ACC112 (cell line): ENCODE measurements at regions not wholly inside any gene's neighbourhood (a gene's known extent, or its start where the extent isn't known, plus 50 kb on each side); places are given as distances from the start of the nearest gene placed in this dataset.
"Not testable (repeated sequence)": the region's sequence is repeated elsewhere in the genome, so short reads cannot be mapped to it uniquely, and the experiment has no call there.

ENCODE experiments used
- H2AFZ ChIP-seq: fragments of 200-600 bp; sonication (generic); one replicate; pipeline ENCODE4 v1.6.0; 2017; ENCODE audit warnings: antibody characterized with exemption, low read length; ENCODE audit not compliant: unreplicated experiment
- H3K27ac ChIP-seq: fragments of 200-600 bp; sonication (generic); 2 replicates; pipeline ENCODE4 v1.5.1; 2014; ENCODE audit warnings: low read depth, mild to moderate bottlenecking, antibody characterized with exemption, low read length, moderate library complexity
- H3K27me3 ChIP-seq: fragments of 200-600 bp; sonication (generic); 2 replicates; pipeline ENCODE4 v1.6.1; 2014; ENCODE audit warnings: mild to moderate bottlenecking, antibody characterized with exemption, low read length, moderate library complexity, mixed read lengths; ENCODE audit not compliant: insufficient read depth
- H3K36me3 ChIP-seq: fragments of 200-600 bp; sonication (generic); 2 replicates; pipeline ENCODE4 v1.6.1; 2016; ENCODE audit warnings: mild to moderate bottlenecking, antibody characterized with exemption, low read length, moderate library complexity, mixed read lengths; ENCODE audit not compliant: insufficient read depth
- H3K4me1 ChIP-seq: fragments of 200-600 bp; sonication (generic); one replicate; pipeline ENCODE4 v1.6.1; 2016; ENCODE audit warnings: low read length, mixed read lengths; ENCODE audit not compliant: insufficient read depth, unreplicated experiment, control insufficient read depth
- H3K4me3 ChIP-seq: fragments of 200-600 bp; sonication (generic); 2 replicates; pipeline ENCODE4 v1.5.1; 2014; ENCODE audit warnings: mild to moderate bottlenecking, low read depth, low read length
- H3K79me2 ChIP-seq: fragments of 200-600 bp; sonication (generic); one replicate; pipeline ENCODE4 v1.6.0; 2016; ENCODE audit warnings: low read length; ENCODE audit not compliant: control insufficient read depth, unreplicated experiment, insufficient read depth

GRCh38 chr12:75943730-75944096 is 87.9 kb downstream of the PHLDA1 start:
- H3K27ac ChIP-seq = peak overlapping the region; percentile 98
- no peaks in the 10 kb centered on the region for H3K79me2 ChIP-seq
- H2AFZ ChIP-seq = peak overlapping the region; percentile 11
- no peaks in the 10 kb centered on the region for H3K27me3 ChIP-seq
- peaks cover 34% of the 10 kb centered on the region for H3K4me1 ChIP-seq
- peak overlapping the region; percentile 11 for H3K4me3 ChIP-seq
- no peaks in the 10 kb centered on the region for H3K36me3 ChIP-seq

- not testable (repeated sequence) for H2AFZ ChIP-seq, H3K27ac ChIP-seq, H3K36me3 ChIP-seq, H3K4me3 ChIP-seq, H3K27me3 ChIP-seq, H3K79me2 ChIP-seq
- peaks cover 25% of the 10 kb centered on the region for H3K4me1 ChIP-seq
Observed at GRCh38 chr12:75941661-75942060, 89.9 kb downstream of the PHLDA1 start.

- H2AFZ ChIP-seq = no peak overlapping the region
- H3K79me2 ChIP-seq = no peaks in the 10 kb centered on the region
- no peak overlapping the region for H3K4me3 ChIP-seq
- no peaks in the 10 kb centered on the region for H3K27me3 ChIP-seq
- no peak overlapping the region for H3K27ac ChIP-seq
- H3K36me3 ChIP-seq = no peaks in the 10 kb centered on the region
- H3K4me1 ChIP-seq = peaks cover 20% of the 10 kb centered on the region
Observed at GRCh38 chr12:75939016-75939642, 92.4 kb downstream of the PHLDA1 start.

- Histone ChIP-seq H3K27me3 (no peaks in the 10 kb centered on the region), H2AFZ (peak overlapping the region; percentile 56), H3K36me3 (no peaks in the 10 kb centered on the region), H3K27ac (no peak overlapping the region), H3K4me3 (no peak overlapping the region), H3K79me2 (no peaks in the 10 kb centered on the region), H3K4me1 (peaks cover 23% of the 10 kb centered on the region)
Observed at GRCh38 chr12:75938189-75938588, 93.4 kb downstream of the PHLDA1 start.

GRCh38 chr12:75937486-75937885 is 94.1 kb downstream of the PHLDA1 start:
- Histone ChIP-seq H3K4me3 (no peak overlapping the region), H2AFZ (no peak overlapping the region), H3K79me2 (no peaks in the 10 kb centered on the region), H3K27me3 (no peaks in the 10 kb centered on the region), H3K36me3 (no peaks in the 10 kb centered on the region), H3K27ac (no peak overlapping the region), H3K4me1 (peaks cover 29% of the 10 kb centered on the region)

- H3K36me3 ChIP-seq = no peaks in the 10 kb centered on the region
- H2AFZ ChIP-seq = no peak overlapping the region
- peaks cover 29% of the 10 kb centered on the region for H3K4me1 ChIP-seq
- H3K27me3 ChIP-seq = no peaks in the 10 kb centered on the region
- H3K4me3 ChIP-seq = no peak overlapping the region
- H3K27ac ChIP-seq = no peak overlapping the region
- H3K79me2 ChIP-seq = no peaks in the 10 kb centered on the region
Observed at GRCh38 chr12:75936515-75937440, 94.8 kb downstream of the PHLDA1 start.

- H3K79me2 ChIP-seq = no peaks in the 10 kb centered on the region
Observed at GRCh38 chr12:75935539-75936242, 95.9 kb downstream of the PHLDA1 start.

GRCh38 chr12:75933101-75933500 is 98.5 kb downstream of the PHLDA1 start:
- H2AFZ ChIP-seq = peak overlapping the region; percentile 74
- H3K36me3 ChIP-seq = no peaks in the 10 kb centered on the region
- no peaks in the 10 kb centered on the region for H3K27me3 ChIP-seq
- peak overlapping the region; percentile 92 for H3K27ac ChIP-seq
- H3K4me3 ChIP-seq = peak overlapping the region; percentile 14; the same call in 1 of the 2 replicates
- H3K4me1 ChIP-seq = peaks cover 25% of the 10 kb centered on the region
- no peaks in the 10 kb centered on the region for H3K79me2 ChIP-seq

More at GRCh38 chr12:75935539-75936242, 95.9 kb downstream of the PHLDA1 start:
- Histone ChIP-seq H3K27me3 (no peaks in the 10 kb centered on the region), H3K36me3 (no peaks in the 10 kb centered on the region), H3K27ac (no peak overlapping the region), H3K4me1 (peaks cover 29% of the 10 kb centered on the region), H2AFZ (no peak overlapping the region), H3K4me3 (no peak overlapping the region)

GRCh38 chr12:75932241-75932640 is 99.3 kb downstream of the PHLDA1 start:
- Histone ChIP-seq H3K36me3 (no peaks in the 10 kb centered on the region), H3K27me3 (no peaks in the 10 kb centered on the region), H3K79me2 (no peaks in the 10 kb centered on the region), H2AFZ (no peak overlapping the region), H3K4me1 (peaks cover 25% of the 10 kb centered on the region), H3K4me3 (no peak overlapping the region), H3K27ac (no peak overlapping the region; the same call in 1 of the 2 replicates)

GRCh38 chr12:75923964-75924666 is 107.5 kb downstream of the PHLDA1 start:
- Histone ChIP-seq H2AFZ (no peak overlapping the region), H3K4me3 (no peak overlapping the region), H3K4me1 (no peaks in the 10 kb centered on the region), H3K79me2 (no peaks in the 10 kb centered on the region), H3K36me3 (peaks cover 11% of the 10 kb centered on the region; the same call in 1 of the 2 replicates), H3K27me3 (no peaks in the 10 kb centered on the region), H3K27ac (no peak overlapping the region)
